ENCODE measurements at regions not wholly inside any gene's neighbourhood (a gene's known extent, or its start where the extent isn't known, plus 50 kb on each side); places are given as distances from the start of the nearest gene placed in this dataset.

DNA sequence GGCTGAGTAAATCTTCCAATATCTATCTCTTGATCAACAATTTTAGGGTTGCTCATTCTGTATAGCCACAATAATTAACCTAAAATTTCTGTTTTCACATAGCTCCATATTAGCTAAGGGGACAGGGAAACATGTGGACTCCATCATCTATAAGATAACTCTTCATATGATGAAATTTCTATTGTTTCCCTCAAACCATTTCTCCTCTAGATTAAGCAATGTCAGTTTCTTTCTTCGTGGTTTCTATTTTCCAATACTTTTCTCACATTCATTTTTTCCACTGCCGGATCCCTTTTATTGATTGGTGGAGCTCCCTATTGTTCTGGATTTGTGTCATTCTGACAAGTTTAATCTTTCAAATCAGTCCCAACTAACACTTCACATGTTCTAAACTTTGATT lies 1221.3 kb upstream of the ZEB2 start:
- DNase-seq (ENCODE audit: low read depth in 4 of 4, low spot score in 2 of 4), result no peak

DNA sequence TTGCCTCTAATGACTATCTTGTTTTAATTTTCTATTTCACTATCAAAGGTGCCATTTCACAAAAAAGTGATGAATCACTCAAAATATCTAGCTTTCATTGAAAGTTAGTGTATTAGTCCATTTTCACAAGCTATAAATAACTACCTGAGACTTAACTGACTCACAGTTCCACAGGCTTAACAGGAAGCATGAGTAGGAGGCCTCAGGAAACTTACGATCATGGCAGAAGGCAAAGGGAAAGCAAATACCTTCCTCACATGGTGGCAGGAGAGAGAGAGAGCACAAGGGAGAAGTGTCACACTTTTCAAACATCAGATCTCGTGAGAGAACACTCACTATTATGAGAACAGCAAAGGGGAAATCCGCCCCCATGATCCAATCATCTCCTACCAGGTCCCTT lies 1220.4 kb upstream of the ZEB2 start:
- no peak for DNase-seq (ENCODE audit: low read depth in 4 of 4, low spot score in 2 of 4)

DNA sequence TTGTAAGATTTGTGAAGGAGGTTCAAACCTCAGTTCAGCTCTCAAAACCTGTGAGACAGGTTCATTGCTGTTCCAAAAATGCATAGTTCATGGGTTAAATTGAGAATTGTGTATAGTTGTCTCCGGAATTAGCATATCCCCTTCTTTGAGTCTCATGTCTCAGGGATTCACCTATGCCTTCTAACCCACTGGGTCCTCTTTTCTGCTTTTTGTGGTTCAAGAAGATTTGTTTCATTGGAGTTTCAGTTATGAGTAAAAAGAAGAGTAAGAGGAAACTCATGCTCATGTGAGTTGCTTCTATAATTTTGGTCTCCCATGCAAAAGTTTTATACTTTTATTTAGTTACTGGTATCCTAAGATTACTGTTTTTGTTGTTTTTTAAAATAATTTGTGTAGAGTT lies 1219.8 kb upstream of the ZEB2 start:
- no peak for DNase-seq (ENCODE audit: low read depth in 4 of 4, low spot score in 2 of 4)

DNA sequence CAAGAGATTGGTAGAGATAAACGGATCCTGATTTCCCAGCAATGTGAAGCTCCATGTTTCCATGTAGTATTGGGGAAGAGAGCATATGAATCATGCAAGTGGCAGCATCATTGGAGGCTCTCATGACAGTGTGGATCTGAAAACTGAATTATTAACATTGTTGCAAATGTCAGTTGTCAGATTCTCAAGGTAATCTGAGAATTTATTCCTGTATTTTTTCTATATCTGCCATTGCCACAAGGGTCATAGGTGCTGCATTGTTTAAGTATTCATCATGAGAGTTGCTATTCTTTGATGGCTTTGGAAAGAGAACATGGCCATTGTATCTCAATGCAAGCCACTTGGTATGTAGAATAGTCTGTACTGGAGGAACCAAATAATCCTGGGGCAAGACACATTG lies 1217.0 kb upstream of the ZEB2 start:
- DNase-seq (ENCODE audit: low read depth in 4 of 4, low spot score in 2 of 4), result no peak

DNA sequence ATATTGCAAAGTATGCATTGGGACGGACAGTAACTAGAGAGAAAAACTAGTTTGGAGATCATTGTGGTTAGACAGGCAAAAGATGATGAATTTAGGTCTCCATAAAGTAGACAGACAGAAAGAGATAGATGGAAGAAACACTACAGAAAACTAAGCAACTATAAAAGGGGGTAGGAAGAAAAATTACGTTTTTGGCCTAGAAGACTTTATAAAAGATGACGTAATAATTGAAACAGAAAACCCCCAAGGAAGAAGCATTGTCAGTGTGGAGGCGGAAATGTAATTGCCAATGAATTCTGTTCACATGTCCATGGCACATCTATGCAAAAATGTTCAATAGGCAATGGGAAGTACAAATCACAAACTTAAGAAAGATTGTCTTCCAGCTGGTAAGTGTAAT lies 1211.5 kb upstream of the ZEB2 start:
- no peak for DNase-seq (ENCODE audit: low read depth in 4 of 4, low spot score in 2 of 4)

DNA sequence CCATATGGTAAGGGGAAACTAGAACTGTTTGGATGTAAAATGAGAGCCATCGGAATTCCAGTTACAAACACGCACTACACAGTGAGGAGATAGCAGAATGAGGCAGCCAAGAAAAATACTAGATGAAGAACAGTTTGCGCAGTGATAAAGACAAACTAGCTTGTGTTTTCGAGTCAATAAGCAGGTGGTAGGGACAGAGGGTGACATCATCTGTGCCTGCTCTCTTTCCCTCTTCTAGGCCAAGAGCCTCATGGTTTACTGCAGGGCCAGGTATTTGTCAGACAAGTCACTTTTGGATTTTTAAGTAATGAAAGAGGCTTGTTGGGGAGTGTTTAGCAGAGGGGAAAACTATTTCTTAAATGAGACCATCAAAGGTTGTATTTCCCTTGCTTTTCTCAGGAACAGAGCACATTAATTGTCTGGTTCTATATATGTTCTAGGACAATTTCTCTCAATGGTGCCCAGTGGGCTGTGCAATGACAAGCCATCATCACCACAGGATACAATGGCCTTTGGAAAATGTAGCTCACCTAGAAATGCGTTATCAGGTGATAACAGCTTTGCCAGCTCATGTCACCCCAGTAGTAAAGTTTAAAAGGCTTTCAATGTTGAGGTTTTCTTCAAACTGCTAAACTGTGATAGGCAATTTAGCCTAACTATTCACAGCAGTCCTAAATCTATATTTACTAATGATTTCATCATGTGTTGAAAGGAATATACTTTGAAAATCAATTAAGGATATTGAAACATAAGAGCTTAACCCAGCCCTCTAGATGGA lies 1210.3 kb upstream of the ZEB2 start:
- no peak for DNase-seq (ENCODE audit: low read depth in 4 of 4, low spot score in 2 of 4)

DNA sequence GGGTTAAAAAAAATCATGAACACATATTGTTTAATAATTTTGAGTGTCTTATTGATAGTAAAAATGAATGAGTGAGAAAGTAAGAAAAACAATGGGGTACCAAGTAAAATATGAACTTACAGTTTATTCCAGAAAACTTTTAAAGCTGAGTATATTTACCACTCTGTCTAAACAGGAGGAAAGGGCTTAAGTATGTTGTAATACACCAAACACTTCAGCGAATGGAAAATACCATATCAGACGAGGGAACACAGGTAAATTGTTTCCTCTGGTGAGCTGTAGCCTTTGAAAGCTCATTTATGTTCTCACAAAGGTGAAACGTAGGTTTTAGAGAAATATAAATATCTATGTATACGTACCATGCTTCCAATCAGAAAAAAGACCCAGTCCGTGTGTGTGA lies 1209.6 kb upstream of the ZEB2 start:
- DNase-seq (ENCODE audit: low read depth in 4 of 4, low spot score in 2 of 4), result no peak

DNA sequence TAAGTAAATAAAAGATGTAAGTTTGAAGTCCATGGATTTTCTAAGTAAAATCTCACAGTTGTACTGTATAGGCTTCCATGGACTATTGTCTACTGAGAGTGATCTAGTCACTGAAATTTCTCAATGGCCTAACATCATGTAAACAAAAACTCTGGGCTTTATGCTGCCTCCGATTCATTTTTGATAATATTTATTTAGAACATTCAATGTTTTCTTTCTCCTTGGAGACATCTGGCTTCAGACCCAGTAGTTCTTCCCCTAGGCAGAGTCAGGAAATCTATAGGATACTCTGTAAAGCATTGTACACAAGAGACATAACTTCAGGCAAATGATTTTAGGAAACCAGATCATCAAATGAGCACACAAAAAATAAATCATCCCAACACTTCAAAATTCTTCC lies 1208.6 kb upstream of the ZEB2 start:
- DNase-seq (ENCODE audit: low read depth in 4 of 4, low spot score in 2 of 4), result no peak

DNA sequence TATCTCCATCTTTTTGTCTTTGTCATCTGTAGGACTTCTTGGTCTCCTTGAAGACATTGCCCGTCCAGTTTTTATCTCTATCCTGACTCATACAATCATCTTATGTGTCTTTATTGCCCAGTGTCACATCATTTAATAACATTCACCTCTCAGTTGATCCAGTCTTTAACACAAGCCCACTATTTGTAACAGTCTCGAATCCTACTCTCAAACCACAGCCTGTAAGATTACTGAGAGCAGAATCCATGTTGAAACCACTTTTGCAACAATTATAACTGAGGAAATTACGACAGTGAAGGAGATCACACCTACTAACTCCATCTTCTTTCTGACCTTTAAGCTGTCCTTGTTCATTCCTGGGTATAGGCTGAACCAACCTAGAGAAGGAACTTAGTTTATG lies 1206.0 kb upstream of the ZEB2 start:
- no peak for DNase-seq (ENCODE audit: low read depth in 4 of 4, low spot score in 2 of 4)

DNA sequence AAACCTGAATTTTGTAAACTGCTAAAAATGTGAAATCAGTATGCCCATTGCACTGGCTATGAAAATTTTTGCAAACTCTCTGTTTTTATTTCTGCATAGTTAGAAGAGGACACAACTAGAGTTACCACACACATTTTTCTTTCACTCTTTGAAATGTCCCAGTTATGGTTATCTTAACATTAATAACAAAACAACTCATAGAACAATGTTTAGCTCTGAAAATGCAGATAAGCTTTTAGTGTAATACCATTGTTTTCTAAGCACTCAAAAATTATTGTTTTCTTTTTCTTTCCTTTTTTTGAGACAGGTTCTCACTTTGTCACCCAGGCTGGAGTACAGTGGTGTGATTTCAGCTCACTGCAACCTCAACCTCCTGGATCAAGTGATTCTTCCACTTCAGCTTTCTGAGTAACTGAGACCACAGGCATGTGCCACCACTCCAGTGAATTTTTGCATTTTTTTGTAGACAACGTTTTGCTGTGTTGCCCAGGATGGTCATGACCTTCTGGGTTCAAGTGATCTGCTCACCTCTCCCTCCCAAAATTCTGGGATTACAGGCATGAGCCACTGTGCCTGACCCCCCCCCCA lies 1204.5 kb upstream of the ZEB2 start:
- no peak for DNase-seq (ENCODE audit: low read depth in 4 of 4, low spot score in 2 of 4)

DNA sequence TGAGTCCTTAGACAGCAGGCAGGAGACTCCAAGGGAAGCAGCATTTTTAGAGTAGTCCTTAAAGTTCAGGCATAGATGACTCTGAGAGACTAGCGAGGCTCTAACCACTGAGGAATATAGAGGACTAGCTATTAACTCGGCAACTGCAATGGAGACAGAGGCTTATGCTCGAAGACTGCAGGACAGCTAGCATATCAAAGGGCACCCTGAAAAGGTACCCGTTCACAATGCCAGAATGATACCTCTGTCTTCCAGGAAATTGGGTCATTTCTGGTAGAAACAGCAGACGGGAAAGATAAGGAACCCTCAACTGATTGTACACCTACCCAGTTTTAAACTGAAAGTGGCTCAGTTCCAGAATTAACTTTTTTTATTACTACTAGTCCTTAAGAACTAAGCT lies 1204.0 kb upstream of the ZEB2 start:
- DNase-seq (ENCODE audit: low read depth in 4 of 4, low spot score in 2 of 4), result no peak

DNA sequence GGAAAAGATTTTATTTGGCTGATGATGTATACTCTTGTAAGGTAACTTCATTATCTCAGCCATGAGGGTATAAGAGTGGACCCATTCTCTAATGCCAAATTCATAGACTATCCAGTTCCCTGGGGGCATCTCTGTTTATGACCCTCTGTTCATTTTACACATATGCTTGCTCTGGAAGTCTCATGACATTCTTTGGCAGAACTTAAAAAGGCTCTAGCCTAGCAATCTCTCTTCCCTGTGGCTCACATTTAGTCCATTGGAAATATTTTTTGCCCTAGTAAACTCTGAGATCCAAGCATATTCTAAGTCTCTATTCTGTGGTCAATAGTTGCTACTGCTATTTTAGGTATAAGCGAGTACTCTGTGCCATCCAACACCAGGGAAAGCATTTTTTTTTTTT lies 1201.8 kb upstream of the ZEB2 start:
- no peak for DNase-seq (ENCODE audit: low read depth in 4 of 4, low spot score in 2 of 4)

DNA sequence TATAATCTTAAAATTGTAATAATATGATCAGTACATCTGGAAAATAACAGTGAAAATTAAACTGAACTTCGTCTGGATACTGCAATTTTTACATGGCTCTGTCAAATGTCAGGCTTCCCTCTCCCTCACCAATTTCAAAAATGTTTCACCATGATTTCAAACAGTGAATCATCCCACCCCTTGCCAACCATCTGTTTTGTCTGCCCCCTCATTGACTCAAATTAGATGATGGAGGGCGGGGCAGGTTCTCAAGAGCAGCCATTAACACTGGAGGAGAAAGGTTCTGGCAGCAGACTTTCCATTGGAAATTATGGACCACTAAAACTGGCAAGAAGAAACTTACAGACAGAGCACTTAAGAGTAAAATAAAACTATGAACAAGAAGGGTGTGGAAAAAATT lies 1195.7 kb upstream of the ZEB2 start:
- no peak for DNase-seq (ENCODE audit: low read depth in 4 of 4, low spot score in 2 of 4)

DNA sequence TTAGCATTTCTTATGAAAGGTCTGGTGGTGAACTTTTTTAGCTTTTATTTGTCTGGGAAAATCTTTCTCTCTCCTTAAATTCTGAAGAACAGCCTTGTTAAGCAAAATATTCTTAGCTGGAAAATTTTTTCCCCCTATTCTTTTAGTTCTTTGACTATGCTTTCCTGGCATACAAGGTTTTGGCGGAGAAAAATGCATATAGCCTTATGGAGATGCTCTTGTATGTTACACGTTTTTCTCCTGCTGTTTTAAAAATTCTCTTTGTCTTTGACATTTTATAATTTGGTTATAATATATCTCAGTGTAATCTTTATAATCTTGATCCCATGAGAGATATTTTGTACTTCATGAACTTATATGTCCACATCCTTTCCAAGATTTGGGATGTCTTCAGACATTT lies 1190.4 kb upstream of the ZEB2 start:
- no peak for DNase-seq (ENCODE audit: low read depth in 4 of 4, low spot score in 2 of 4)

DNA sequence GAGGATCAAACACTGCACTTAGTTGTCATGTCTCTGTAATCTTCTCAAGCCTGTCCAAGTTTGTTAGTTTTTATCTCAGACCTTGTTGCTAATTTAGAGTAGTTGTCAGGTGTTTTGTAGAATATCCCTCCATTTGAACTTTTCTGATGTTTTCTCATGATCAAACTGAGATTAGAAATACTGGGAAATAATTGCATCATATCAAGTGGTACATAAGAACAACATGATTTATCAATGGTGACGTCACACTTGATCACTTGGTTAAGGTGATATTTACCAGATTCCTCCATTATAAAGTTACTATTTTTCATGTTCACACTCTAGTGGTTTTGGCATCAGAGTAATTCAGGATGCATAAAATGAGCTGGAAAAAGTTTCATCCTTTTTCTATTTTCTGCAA lies 1182.4 kb upstream of the ZEB2 start:
- no peak for DNase-seq (ENCODE audit: low read depth in 4 of 4, low spot score in 2 of 4)

DNA sequence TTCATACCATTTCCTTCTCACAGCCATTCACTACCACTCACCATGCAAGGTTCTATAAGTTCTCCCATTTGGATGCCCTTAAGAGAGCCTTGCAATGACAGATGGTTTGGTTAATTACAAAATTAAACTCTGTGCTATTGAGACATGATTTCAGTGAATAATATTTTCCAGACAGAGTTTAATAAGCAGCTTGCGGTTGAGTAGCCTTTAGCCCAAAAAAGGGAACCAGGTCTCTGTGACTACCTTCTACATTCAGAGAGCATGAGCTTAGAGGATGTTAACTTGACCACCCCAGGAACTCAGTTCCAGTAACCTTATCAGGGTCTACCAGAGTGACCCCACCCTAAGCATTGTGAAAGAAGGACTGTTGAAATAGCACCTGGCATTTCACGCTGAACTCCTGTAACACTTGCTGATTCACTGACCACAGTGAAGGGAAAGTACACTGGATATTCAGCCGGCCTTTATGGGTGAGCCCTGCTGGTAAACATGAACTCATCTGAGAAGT lies 1173.1 kb upstream of the ZEB2 start:
- DNase-seq (ENCODE audit: low read depth in 4 of 4, low spot score in 2 of 4), result no peak

DNA sequence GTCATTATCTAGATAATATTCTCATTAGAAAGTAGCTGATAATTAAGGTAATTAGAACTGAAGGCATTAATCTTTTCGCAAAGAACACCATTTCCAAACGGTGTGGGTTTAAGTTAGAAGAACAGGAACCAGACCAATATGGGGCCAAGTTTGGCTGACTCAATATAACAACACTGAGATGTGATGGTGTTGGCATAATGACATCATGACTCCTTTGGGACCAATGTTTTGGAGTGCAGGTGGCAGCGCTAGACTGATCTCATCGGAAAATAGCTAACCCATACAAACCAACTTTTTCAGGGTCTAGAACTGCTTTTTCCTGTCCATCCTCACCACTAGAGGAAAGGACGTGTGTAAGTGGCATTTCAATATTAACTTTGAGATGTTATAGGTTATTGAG lies 1171.7 kb upstream of the ZEB2 start:
- DNase-seq (ENCODE audit: low read depth in 4 of 4, low spot score in 2 of 4), result no peak

DNA sequence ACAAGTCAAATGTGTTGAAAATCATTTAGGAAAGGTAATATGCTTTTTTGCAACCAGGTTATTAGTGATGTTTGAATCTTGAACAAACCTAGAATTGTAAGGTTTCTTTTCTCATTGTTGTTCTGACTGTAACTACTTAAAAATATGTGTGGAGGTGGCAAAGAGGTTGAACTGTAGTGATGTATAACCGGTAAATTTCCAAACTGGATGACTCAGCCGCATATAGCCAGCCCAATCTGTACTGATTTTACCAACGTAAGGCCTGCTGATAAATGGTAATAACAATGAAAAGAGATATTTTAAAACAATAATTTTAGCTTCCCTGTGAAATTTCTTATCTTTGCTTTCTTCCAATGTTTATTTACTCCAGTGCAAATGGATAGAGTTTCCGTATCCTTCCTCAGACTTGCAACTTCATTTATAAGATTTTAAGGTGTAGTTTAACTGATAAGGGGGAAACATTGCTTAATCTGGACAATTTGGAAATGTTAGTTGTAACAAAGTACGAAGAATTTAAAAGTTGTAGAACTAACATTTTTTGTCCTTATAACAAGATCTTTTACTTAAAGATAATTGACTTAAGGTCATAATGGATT lies 1170.4 kb upstream of the ZEB2 start:
- DNase-seq (ENCODE audit: low read depth in 4 of 4, low spot score in 2 of 4), result no peak

DNA sequence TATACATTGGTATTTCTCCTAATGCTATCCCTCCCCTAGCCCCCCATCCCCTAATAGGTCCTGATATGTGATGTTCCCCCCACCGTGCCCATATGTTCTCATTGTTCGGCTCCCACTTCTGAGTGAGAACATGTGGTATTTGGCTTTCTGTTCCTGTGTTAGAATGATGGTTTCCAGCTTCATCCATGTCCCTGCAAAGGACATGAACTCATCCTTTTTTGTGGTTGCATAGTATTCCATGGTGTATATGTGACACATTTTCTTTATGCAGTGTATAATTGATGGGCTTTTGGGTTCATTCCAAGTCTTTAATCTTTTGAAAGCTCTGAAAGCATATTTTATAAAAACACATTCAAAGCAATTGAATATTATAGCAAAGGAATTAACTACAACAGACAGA lies 1169.4 kb upstream of the ZEB2 start:
- DNase-seq (ENCODE audit: low read depth in 4 of 4, low spot score in 2 of 4), result no peak

DNA sequence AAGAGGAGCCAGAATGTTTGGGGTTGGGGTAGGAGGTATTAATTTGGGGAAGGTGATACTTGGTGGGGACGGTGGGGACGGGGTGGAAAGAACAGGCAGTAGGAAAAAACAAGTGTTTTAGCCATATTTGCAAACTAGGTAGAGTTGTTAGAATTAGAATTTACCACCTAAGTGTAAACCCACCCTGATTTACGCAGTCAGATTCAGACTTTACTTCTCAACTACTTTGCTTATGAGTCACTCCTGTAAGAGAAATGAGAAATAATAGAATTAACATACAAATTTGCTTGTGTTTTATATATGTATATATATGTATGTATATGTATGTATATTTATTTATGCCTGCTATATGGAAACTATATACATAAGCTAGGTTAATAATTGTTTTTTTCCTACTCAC lies 1168.2 kb upstream of the ZEB2 start:
- DNase-seq (ENCODE audit: low read depth in 4 of 4, low spot score in 2 of 4), result no peak

DNA sequence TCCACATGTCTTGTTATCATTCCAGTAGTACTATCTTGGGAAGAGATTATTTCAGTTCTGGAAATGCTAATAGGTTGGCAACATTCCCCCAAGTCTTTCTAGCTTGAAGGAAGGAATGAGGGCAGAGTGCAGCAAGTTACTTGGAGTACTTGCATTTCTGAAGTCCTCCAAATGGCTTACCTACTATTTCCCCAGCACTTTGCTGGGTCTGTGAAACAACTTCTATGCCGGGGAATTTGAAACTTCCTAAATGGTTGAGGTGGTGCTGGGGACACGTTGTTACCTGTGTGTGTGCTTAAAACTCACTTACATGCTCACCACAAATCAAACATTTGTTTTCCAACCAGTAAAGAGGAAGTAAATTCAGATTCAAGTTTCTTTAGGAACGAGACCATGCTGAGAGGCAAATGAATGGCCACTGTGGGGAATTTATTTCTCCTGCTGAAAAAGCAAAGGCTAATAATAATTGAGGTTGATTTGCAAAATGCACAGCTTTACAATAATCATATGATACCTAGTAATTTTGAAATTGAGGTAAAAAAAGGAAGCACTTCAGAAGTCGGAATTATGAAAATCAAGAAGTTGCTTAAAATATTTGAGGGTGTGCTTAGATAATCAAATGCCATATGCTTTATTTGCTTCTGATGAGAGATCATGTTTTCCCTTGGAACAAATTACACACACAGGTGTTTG lies 1167.7 kb upstream of the ZEB2 start:
- DNase-seq (ENCODE audit: low read depth in 4 of 4, low spot score in 2 of 4), result no peak

Measured in left renal cortex interstitium (tissue), 4 donors.